HG03103 (cell line): ENCODE measurements at regions not wholly inside any gene's neighbourhood (a gene's known extent, or its start where the extent isn't known, plus 50 kb on each side); places are given as distances from the start of the nearest gene placed in this dataset.
"Not testable (repeated sequence)": the region's sequence is repeated elsewhere in the genome, so short reads cannot be mapped to it uniquely, and the experiment has no call there.

Experiments used
- ATAC-seq: cut with Tn5 transposase; IDR thresholded peaks from one replicate; pipeline ENCODE4 v1.9.1; 2021; ENCODE audit warnings: low read depth; ENCODE audit not compliant: unreplicated experiment

GRCh38 chr9:67708109-67708508 is 150.6 kb upstream of the ANKRD20A1 start:
- ATAC-seq, result not testable (repeated sequence)

DNA sequence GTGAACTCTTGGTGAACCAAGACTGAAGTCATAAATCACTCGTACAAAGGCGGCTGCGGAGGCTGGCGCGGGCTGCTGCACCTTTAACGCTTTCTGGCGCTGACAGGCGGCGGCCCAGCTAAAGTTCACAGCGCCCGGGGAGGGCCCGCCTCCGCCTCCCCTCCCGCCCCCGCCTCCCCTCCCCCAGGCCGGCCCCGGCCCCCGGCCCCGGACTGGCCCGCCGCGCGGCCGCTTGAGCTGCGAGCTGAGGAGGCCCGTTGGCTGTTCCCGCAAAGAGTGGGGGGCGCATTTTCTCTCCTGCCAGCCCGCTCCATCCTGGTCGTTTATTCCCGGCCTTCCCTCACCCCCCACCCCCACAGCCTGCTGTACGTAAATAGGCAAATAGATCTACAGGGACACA is 147.3 kb upstream of the ANKRD20A1 start:
- not testable (repeated sequence) for ATAC-seq

DNA sequence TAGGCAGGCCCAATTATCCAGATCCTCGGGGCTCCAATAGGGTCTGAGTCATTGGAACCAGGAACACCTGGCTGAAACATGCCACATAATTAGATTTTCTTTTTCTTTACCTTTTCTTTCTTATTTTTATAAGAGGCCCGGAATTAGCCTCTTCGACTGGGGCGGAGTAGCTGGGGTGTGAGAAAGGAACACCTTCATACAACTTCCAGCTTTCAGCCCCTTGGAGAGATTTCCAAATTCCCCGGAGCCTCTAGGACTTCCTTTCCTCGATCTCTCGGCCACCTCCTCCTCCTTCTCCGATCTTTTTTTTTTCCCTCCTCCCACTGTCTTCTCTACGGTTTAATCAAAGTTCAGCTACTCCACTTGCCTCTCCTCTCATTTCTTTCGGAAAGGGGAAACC is 146.8 kb upstream of the ANKRD20A1 start:
- not testable (repeated sequence) for ATAC-seq

- ATAC-seq, result not testable (repeated sequence)
These were observed 145.8 kb upstream of the ANKRD20A1 start for GRCh38 chr9:67712956-67713355.

DNA sequence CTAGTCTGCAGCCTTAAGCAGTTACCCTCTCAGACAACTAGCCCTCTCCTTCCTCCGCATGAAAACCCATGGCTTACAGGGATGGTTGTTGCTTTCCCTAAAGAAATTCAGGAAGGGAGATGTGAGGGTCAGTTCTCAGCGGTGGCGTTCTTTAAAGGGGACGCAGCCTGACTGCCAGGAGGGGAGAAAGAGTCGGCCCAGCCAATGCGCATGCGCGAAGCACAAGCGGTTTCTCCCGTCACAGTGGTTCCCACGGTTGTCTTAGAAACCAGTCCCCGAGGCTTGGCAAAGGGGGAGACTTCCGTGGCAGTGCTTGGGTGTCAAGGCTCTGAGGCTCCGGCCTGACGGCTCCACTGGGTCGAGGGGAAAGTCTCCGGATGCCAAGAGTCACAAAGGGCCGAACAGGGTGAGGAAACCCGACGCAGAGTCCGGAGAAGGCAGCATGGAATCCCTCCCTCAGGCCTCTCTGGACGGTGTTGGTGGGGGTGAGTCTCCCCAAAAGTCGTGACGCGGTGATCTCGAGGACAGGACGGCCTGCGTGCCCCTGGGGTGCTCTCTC is 140.8 kb upstream of the ANKRD20A1 start:
- ATAC-seq, result not testable (repeated sequence)

GRCh38 chr9:67720491-67720890 is 138.2 kb upstream of the ANKRD20A1 start:
- ATAC-seq, result not testable (repeated sequence)

- peak; percentile 75 for ATAC-seq
These were observed 136.2 kb upstream of the ANKRD20A1 start for GRCh38 chr9:67722460-67723090.

DNA sequence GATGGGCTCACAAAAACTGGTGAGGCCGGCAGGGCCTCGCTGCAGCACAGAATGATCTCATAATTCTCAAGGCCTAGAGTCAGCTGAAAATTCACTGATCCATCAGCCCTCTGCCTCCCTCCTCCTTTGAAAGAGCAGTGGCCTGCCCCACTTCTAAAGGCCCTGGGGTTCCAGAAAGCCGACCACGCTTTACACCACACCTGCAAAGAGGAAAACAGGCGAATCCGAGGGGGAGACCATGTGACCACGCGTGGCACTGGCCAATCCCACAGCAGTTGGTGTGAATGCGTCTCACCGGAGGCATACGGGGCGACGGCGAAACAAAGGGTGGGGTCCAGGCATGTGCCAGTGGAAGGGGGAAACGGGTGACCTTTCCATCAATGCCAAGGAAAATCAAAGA is 135.5 kb upstream of the ANKRD20A1 start:
- not testable (repeated sequence) for ATAC-seq

GRCh38 chr9:67724885-67725284 is 133.8 kb upstream of the ANKRD20A1 start:
- ATAC-seq, result not testable (repeated sequence)

GRCh38 chr9:67726213-67726988 is 132.3 kb upstream of the ANKRD20A1 start:
- not testable (repeated sequence) for ATAC-seq

- not testable (repeated sequence) for ATAC-seq
These were observed 95.6 kb upstream of the ANKRD20A1 start for GRCh38 chr9:67763133-67763532.

DNA sequence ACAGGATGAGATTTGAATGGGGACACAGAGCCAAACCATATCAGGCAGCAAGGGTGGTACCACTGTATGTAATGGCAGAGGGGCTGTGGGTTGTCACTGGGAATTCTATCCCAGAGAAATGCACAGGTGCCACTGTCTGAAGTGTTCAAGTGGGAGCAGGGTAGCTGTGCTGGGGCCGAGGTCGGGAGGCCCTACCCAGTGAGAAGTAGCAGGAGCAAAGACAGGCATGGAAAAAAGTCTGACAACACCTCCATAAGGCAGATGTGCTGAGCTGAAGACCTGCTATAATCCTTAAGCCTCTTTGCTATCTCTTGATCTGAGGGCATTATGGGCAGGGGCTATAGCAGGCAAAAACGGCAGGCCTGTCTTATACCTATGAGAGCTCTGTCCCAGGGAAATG is 86.9 kb upstream of the ANKRD20A1 start:
- ATAC-seq, result not testable (repeated sequence)

DNA sequence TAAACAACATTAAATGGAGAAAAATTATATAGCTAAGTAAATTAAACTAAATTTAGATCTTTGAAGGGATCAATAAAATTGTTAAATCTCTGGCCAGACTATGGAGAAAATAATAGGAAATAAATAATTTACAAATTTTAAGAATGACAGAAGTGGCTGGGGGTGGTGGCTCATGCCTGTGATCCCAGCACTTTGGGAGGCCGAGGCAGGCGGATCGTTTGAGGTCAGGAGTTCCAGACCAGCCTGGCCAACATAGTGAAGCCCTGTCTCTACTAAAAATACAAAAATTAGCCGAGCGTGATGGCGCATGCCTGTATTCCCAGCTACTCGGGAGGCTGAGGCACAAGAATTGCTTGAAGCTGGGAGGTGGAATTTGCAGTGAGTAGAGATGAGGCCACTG is 58.6 kb upstream of the ANKRD20A1 start:
- not testable (repeated sequence) for ATAC-seq
